OCI-LY1 (cell line): ENCODE measurements at regions not wholly inside any gene's neighbourhood (a gene's known extent, or its start where the extent isn't known, plus 50 kb on each side); places are given as distances from the start of the nearest gene placed in this dataset.

Experiments
- EZH2 ChIP-seq: fragments of 200-600 bp; sonication (generic), shearing (Covaris generic); IDR thresholded peaks from 2 replicates; pipeline ENCODE4 v1.8.0; 2017; ENCODE audit warnings: borderline replicate concordance, mixed run types, mild to moderate bottlenecking, antibody characterized with exemption, low read length, moderate library complexity, mixed read lengths
- TF ChIP-seq, protein P1 (sequence below): fragments of 200-600 bp; sonication (generic), shearing (Covaris generic); IDR thresholded peaks from 2 replicates; pipeline ENCODE4 v1.5.1; 2017; ENCODE audit warnings: mild to moderate bottlenecking, antibody characterized with exemption, low read length, moderate library complexity, mixed read lengths

DNA sequence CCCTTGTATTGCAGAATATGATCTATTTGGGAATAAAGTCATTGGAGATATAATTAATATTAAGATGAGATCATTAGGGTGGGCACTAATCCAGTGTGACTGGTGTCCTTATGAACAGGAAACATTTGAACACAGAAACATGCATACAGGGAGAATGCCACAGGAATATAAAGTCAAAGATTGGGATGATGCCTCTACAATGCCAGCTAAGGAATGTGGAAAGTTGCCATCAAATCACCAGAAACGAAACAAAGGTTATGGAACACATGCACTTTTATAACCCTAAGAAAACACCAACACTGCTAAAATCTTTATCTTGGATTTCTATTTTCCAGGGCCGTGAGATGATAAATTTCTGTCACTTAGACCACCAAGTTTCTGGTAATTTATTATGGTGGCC is 442.4 kb upstream of the BCHE start:
- TF ChIP-seq, protein P1, sequence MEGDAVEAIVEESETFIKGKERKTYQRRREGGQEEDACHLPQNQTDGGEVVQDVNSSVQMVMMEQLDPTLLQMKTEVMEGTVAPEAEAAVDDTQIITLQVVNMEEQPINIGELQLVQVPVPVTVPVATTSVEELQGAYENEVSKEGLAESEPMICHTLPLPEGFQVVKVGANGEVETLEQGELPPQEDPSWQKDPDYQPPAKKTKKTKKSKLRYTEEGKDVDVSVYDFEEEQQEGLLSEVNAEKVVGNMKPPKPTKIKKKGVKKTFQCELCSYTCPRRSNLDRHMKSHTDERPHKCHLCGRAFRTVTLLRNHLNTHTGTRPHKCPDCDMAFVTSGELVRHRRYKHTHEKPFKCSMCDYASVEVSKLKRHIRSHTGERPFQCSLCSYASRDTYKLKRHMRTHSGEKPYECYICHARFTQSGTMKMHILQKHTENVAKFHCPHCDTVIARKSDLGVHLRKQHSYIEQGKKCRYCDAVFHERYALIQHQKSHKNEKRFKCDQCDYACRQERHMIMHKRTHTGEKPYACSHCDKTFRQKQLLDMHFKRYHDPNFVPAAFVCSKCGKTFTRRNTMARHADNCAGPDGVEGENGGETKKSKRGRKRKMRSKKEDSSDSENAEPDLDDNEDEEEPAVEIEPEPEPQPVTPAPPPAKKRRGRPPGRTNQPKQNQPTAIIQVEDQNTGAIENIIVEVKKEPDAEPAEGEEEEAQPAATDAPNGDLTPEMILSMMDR, result no peak
- no peak for TF ChIP-seq EZH2
